Astrocyte (in vitro differentiated cells and primary cell): ENCODE measurements at regions not wholly inside any gene's neighbourhood (a gene's known extent, or its start where the extent isn't known, plus 50 kb on each side); places are given as distances from the start of the nearest gene placed in this dataset.

ENCODE experiments used
- DNase-seq: peaks from one replicate; pipeline ENCODE4 v3.0.0-alpha.2; 2010; ENCODE audit warnings: low read depth
- FAIRE-seq: peaks from 2 replicates; lab custom pipeline; 2011; peaks lifted over from hg19 to GRCh38; lab: Jason Lieb, UNC
- H2AFZ ChIP-seq: 2 replicates; pipeline ENCODE4 v1.6.0; 2012; ENCODE audit warnings: low read depth, low read length, inconsistent platforms
- H3K27ac ChIP-seq: 2 replicates; pipeline ENCODE4 v1.5.1; 2011; ENCODE audit warnings: low read depth, low read length, inconsistent platforms
- H3K27me3 ChIP-seq: 2 replicates; pipeline ENCODE4 v1.6.0; 2011; ENCODE audit warnings: low read length, inconsistent platforms; ENCODE audit not compliant: insufficient read depth
- H3K36me3 ChIP-seq: 2 replicates; pipeline ENCODE4 v1.5.1; 2011; ENCODE audit warnings: low read length, inconsistent platforms; ENCODE audit not compliant: insufficient read depth
- H3K4me1 ChIP-seq: 2 replicates; pipeline ENCODE4 v1.5.1; 2011; ENCODE audit warnings: low read length, inconsistent platforms; ENCODE audit not compliant: insufficient read depth
- H3K4me2 ChIP-seq: 2 replicates; pipeline ENCODE4 v1.6.0; 2012; ENCODE audit warnings: low read length, inconsistent platforms
- H3K4me3 ChIP-seq: 2 replicates; pipeline ENCODE4 v1.5.1; 2011; ENCODE audit warnings: low read depth, mild to moderate bottlenecking, low read length, inconsistent platforms; ENCODE audit not compliant: insufficient read depth
- H3K79me2 ChIP-seq: 2 replicates; pipeline ENCODE4 v1.6.0; 2012; ENCODE audit warnings: mild to moderate bottlenecking, low read length, inconsistent platforms; ENCODE audit not compliant: insufficient read depth
- H3K9ac ChIP-seq: 2 replicates; pipeline ENCODE4 v1.6.0; 2012; ENCODE audit warnings: mild to moderate bottlenecking, low read length, inconsistent platforms
- H3K9me3 ChIP-seq: 2 replicates; pipeline ENCODE4 v1.5.1; 2012; ENCODE audit warnings: low read depth, mild to moderate bottlenecking, low read length, inconsistent platforms; ENCODE audit not compliant: insufficient read depth
- H4K20me1 ChIP-seq: 2 replicates; pipeline ENCODE4 v1.6.0; 2012; ENCODE audit warnings: low read length, inconsistent platforms; ENCODE audit not compliant: insufficient read depth
- H3K27ac Mint-ChIP-seq: one replicate; pipeline ENCODE4 v1.8.0; 2021; ENCODE audit warnings: mild to moderate bottlenecking, mixed read lengths; ENCODE audit not compliant: unreplicated experiment
- H3K27me3 Mint-ChIP-seq: one replicate; pipeline ENCODE4 v1.8.0; 2021; ENCODE audit warnings: low read depth, mixed read lengths; ENCODE audit not compliant: unreplicated experiment
- H3K36me3 Mint-ChIP-seq: one replicate; pipeline ENCODE4 v1.8.0; 2021; ENCODE audit warnings: low read depth, mixed read lengths; ENCODE audit not compliant: unreplicated experiment
- H3K4me1 Mint-ChIP-seq: one replicate; pipeline ENCODE4 v1.8.0; 2021; ENCODE audit warnings: low read depth, mixed read lengths; ENCODE audit not compliant: unreplicated experiment
- H3K4me3 Mint-ChIP-seq: one replicate; pipeline ENCODE4 v1.8.0; 2021; ENCODE audit warnings: mild to moderate bottlenecking, moderate library complexity, mixed read lengths; ENCODE audit not compliant: unreplicated experiment
- H3K9me3 Mint-ChIP-seq: one replicate; pipeline ENCODE4 v1.8.0; 2021; ENCODE audit warnings: mild to moderate bottlenecking, mixed read lengths; ENCODE audit not compliant: unreplicated experiment
- CTCF ChIP-seq: IDR thresholded peaks from 2 replicates; pipeline ENCODE4 v1.5.1; 2011; ENCODE audit warnings: low read depth, mild to moderate bottlenecking, inconsistent platforms, low read length, moderate library complexity; ENCODE audit not compliant: insufficient read depth
- EZH2 ChIP-seq: IDR thresholded peaks from 2 replicates; pipeline ENCODE4 v1.6.1; 2012; ENCODE audit warnings: mild to moderate bottlenecking, low read length, inconsistent platforms; ENCODE audit not compliant: insufficient read depth

DNA sequence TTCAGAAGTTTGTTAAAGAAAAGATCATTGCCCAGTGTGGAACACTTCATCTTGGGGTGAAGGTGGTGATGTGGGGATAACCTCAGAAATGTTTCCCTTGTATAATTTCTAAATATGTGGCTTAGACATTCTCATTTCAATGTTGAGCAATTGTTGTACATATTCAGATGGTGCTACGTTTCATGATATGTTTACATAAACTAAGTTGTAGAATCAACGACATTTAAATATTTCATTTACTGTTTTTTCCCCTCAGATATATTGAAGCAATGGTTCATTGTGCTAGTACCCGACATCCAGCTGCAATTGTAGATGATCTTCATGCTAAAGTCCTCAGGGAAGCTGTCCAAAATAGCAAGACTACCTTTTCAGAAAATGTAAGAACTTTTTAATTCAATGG lies 92.6 kb downstream of the BLTP1 start:
- H3K27ac ChIP-seq = no peak overlapping the region
- FAIRE-seq (no peak), DNase-seq (no peak)
- Mint-ChIP-seq H3K9me3 (no peaks in the 10 kb centered on the region), H3K36me3 (no peaks in the 10 kb centered on the region), H3K27ac (no peak overlapping the region), H3K4me1 (no peaks in the 10 kb centered on the region), H3K27me3 (no peaks in the 10 kb centered on the region), H3K4me3 (no peak overlapping the region)
- no peak overlapping the region for H3K4me2 ChIP-seq
- H3K9ac ChIP-seq = no peak overlapping the region
- no peaks in the 10 kb centered on the region for H3K4me1 ChIP-seq
- H3K9me3 ChIP-seq = no peaks in the 10 kb centered on the region
- H3K4me3 ChIP-seq = no peak overlapping the region
- no peaks in the 10 kb centered on the region for H4K20me1 ChIP-seq
- H3K36me3 ChIP-seq = peaks cover 17% of the 10 kb centered on the region
- TF ChIP-seq CTCF (no peak), EZH2 (no peak)
- H2AFZ ChIP-seq = no peak overlapping the region
- H3K27me3 ChIP-seq = no peaks in the 10 kb centered on the region
- H3K79me2 ChIP-seq = no peaks in the 10 kb centered on the region

- no peak overlapping the region for H3K4me3 ChIP-seq
- H3K9me3 Mint-ChIP-seq = no peaks in the 10 kb centered on the region
- H3K4me3 Mint-ChIP-seq = no peak overlapping the region
- H3K27me3 Mint-ChIP-seq = no peaks in the 10 kb centered on the region
- no peak for TF ChIP-seq CTCF
- no peak for TF ChIP-seq EZH2
- no peak overlapping the region for H3K9ac ChIP-seq
- H2AFZ ChIP-seq = no peak overlapping the region
- H3K79me2 ChIP-seq = no peaks in the 10 kb centered on the region
- no peak overlapping the region for H3K4me2 ChIP-seq
- DNase-seq = no peak
- no peaks in the 10 kb centered on the region for H3K36me3 Mint-ChIP-seq
- H3K9me3 ChIP-seq = no peaks in the 10 kb centered on the region
- peaks cover 20% of the 10 kb centered on the region for H3K36me3 ChIP-seq
- FAIRE-seq = no peak
- H3K27ac ChIP-seq = no peak overlapping the region
- no peaks in the 10 kb centered on the region for H3K4me1 Mint-ChIP-seq
- H3K27me3 ChIP-seq = no peaks in the 10 kb centered on the region
- H3K27ac Mint-ChIP-seq = no peak overlapping the region
- no peaks in the 10 kb centered on the region for H3K4me1 ChIP-seq
- H4K20me1 ChIP-seq = no peaks in the 10 kb centered on the region
These were observed 94.4 kb downstream of the BLTP1 start for GRCh38 chr4:122246551-122246950.

DNA sequence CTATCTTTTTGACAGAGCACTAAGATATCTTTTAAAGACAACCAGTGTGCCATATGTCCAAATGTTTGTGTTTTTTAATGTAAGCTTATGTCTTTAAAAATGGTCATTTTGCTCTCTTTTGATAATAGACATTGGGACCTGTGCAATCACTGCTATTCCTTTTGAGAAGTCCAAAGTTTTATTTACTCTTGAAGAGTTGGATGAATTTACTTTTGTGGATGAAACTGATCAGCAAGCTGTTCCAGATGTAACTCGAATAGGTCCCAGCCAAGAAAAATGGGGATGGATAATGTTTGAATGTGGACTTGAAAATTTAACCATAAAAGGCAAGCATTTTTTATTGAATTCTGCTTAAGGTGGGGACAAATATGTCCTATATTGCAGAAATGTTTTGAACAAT lies 97.2 kb downstream of the BLTP1 start:
- Histone ChIP-seq H3K27me3 (no peaks in the 10 kb centered on the region), H3K9me3 (no peaks in the 10 kb centered on the region), H4K20me1 (no peaks in the 10 kb centered on the region), H3K36me3 (peaks cover 27% of the 10 kb centered on the region), H2AFZ (no peak overlapping the region), H3K4me1 (no peaks in the 10 kb centered on the region), H3K4me2 (no peak overlapping the region), H3K79me2 (no peaks in the 10 kb centered on the region), H3K27ac (no peak overlapping the region), H3K9ac (no peak overlapping the region), H3K4me3 (no peak overlapping the region)
- Mint-ChIP-seq H3K27ac (no peak overlapping the region), H3K27me3 (no peaks in the 10 kb centered on the region), H3K4me1 (no peaks in the 10 kb centered on the region), H3K9me3 (no peaks in the 10 kb centered on the region), H3K4me3 (no peak overlapping the region), H3K36me3 (peaks cover 9% of the 10 kb centered on the region)
- no peak for DNase-seq
- FAIRE-seq = no peak
- TF ChIP-seq CTCF = no peak
- no peak for TF ChIP-seq EZH2
